Adipocyte (in vitro differentiated cells): ENCODE measurements at regions not wholly inside any gene's neighbourhood (a gene's known extent, or its start where the extent isn't known, plus 50 kb on each side); places are given as distances from the start of the nearest gene placed in this dataset.

Source experiments
- DNase-seq: peaks from one replicate; pipeline ENCODE4 v3.0.0-alpha.2; 2015; ENCODE audit warnings: low read depth
- H3K27me3 ChIP-seq: replicated peaks from 2 replicates; pipeline ENCODE4 v1.7.0; 2013; ENCODE audit warnings: mild to moderate bottlenecking, low read length, moderate library complexity; ENCODE audit not compliant: control insufficient read depth, insufficient read depth
- H3K36me3 ChIP-seq: 2 replicates; pipeline ENCODE4 v1.7.0; 2013; ENCODE audit warnings: low read length, mild to moderate bottlenecking, moderate library complexity; ENCODE audit not compliant: control insufficient read depth, insufficient read depth, severe bottlenecking
- H3K4me1 ChIP-seq: 2 replicates; pipeline ENCODE4 v1.7.0; 2013; ENCODE audit warnings: mild to moderate bottlenecking, low read length, moderate library complexity; ENCODE audit not compliant: control insufficient read depth, insufficient read depth
- H3K4me3 ChIP-seq: 2 replicates; pipeline ENCODE4 v1.7.0; 2013; ENCODE audit warnings: mild to moderate bottlenecking, low read length, moderate library complexity
- H3K9ac ChIP-seq: 2 replicates; pipeline ENCODE4 v1.7.0; 2013; ENCODE audit warnings: mild to moderate bottlenecking, low read length, moderate library complexity
- H3K9me3 ChIP-seq: 2 replicates; pipeline ENCODE4 v1.7.0; 2013; ENCODE audit warnings: mild to moderate bottlenecking, low read length, moderate library complexity; ENCODE audit not compliant: control insufficient read depth

- no peak for DNase-seq
- no peaks in the 10 kb centered on the region for H3K27me3 ChIP-seq
- H3K9ac ChIP-seq = no peak overlapping the region
- H3K9me3 ChIP-seq = peaks cover 2% of the 10 kb centered on the region
- H3K36me3 ChIP-seq = no peaks in the 10 kb centered on the region
- H3K4me1 ChIP-seq = no peaks in the 10 kb centered on the region
- no peak overlapping the region for H3K4me3 ChIP-seq
Measured at GRCh38 chr9:13674926-13675637, 395.6 kb upstream of the MPDZ start.

DNA sequence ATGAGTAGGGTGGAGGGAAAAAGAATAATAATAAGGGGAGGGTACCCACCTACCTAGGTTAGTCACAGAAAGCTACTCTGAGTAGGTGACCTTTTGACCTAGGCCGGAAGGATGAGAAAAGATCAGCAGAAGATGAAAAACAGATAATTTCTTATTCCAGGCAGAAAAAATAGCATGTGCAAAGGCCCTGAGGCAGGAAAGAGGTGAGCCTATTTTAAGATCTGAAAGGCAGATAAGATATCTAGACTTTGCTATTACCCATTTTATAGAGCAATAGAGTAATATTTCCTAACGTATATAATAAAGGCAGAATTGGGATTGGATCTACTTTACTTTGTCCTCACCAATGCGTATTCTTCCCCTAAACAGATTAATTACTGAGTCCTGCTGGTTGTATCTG, 393.9 kb upstream of the MPDZ start:
- Histone ChIP-seq H3K9me3 (peaks cover 9% of the 10 kb centered on the region), H3K4me3 (no peak overlapping the region), H3K4me1 (no peaks in the 10 kb centered on the region), H3K9ac (no peak overlapping the region), H3K36me3 (no peaks in the 10 kb centered on the region), H3K27me3 (no peaks in the 10 kb centered on the region)
- DNase-seq = no peak

GRCh38 chr9:13665418-13666066, 386.1 kb upstream of the MPDZ start:
- DNase-seq = peak; percentile 45
- Histone ChIP-seq H3K36me3 (no peaks in the 10 kb centered on the region), H3K9ac (no peak overlapping the region), H3K27me3 (no peaks in the 10 kb centered on the region), H3K9me3 (peaks cover 9% of the 10 kb centered on the region), H3K4me3 (peak overlapping the region; percentile 40), H3K4me1 (peaks cover 4% of the 10 kb centered on the region)

GRCh38 chr9:13661014-13661413, 381.5 kb upstream of the MPDZ start:
- H3K9ac ChIP-seq = no peak overlapping the region
- peaks cover 4% of the 10 kb centered on the region for H3K4me1 ChIP-seq
- DNase-seq = no peak
- peak overlapping the region; percentile 72 for H3K4me3 ChIP-seq
- no peaks in the 10 kb centered on the region for H3K9me3 ChIP-seq
- H3K36me3 ChIP-seq = no peaks in the 10 kb centered on the region
- no peaks in the 10 kb centered on the region for H3K27me3 ChIP-seq

GRCh38 chr9:13651969-13652663, 372.6 kb upstream of the MPDZ start:
- no peaks in the 10 kb centered on the region for H3K4me1 ChIP-seq
- no peak overlapping the region for H3K9ac ChIP-seq
- no peak overlapping the region for H3K4me3 ChIP-seq
- no peaks in the 10 kb centered on the region for H3K36me3 ChIP-seq
- no peak for DNase-seq
- H3K9me3 ChIP-seq = peaks cover 12% of the 10 kb centered on the region
- no peaks in the 10 kb centered on the region for H3K27me3 ChIP-seq

DNA sequence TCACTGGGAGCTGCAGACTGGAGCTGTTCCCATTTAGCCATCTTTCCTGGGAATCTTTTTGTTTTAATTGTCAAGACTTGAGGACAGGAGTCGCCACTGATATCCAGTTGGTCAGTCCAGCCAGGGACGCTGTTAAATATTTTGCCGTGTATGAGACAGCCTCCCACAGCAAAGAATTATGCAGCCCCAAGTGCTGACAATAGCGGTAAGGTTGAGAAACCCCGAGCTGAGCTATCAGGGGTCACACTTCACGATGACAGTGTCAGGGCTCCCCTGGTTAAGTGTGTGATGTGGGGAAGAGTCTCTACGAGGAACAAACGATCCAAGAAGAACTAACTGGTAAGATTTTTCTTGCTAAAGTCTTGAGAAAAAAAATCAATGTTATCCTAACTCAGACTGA, 372.0 kb upstream of the MPDZ start:
- peaks cover 12% of the 10 kb centered on the region for H3K9me3 ChIP-seq
- H3K4me1 ChIP-seq = no peaks in the 10 kb centered on the region
- no peak for DNase-seq
- no peaks in the 10 kb centered on the region for H3K36me3 ChIP-seq
- no peaks in the 10 kb centered on the region for H3K27me3 ChIP-seq
- H3K4me3 ChIP-seq = no peak overlapping the region
- no peak overlapping the region for H3K9ac ChIP-seq

GRCh38 chr9:13648676-13649075, 369.2 kb upstream of the MPDZ start:
- H3K4me3 ChIP-seq = no peak overlapping the region
- H3K36me3 ChIP-seq = no peaks in the 10 kb centered on the region
- H3K9me3 ChIP-seq = peaks cover 12% of the 10 kb centered on the region
- no peak for DNase-seq
- H3K27me3 ChIP-seq = no peaks in the 10 kb centered on the region
- no peak overlapping the region for H3K9ac ChIP-seq
- peaks cover 5% of the 10 kb centered on the region for H3K4me1 ChIP-seq

DNA sequence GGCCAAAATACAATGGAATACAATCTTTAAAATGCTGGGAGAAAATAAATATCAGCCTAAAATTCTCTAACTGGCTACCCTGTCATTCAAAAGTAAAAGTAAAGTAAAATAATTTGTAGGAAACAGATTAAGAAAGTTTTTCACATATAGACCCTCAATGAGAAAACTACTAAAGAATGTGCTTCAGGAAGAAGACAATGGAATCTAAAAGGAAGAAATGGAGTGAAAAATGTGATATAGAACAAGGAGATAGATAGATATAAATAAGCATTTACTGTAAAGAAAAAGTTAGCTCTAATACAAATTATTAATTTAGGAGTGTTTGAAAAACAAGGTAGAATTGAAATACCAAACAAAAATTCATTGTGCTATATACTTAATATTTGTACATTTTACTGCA, 368.6 kb upstream of the MPDZ start:
- Histone ChIP-seq H3K9ac (no peak overlapping the region), H3K4me1 (peaks cover 5% of the 10 kb centered on the region), H3K4me3 (no peak overlapping the region), H3K27me3 (no peaks in the 10 kb centered on the region), H3K36me3 (no peaks in the 10 kb centered on the region), H3K9me3 (peaks cover 12% of the 10 kb centered on the region)
- no peak for DNase-seq

DNA sequence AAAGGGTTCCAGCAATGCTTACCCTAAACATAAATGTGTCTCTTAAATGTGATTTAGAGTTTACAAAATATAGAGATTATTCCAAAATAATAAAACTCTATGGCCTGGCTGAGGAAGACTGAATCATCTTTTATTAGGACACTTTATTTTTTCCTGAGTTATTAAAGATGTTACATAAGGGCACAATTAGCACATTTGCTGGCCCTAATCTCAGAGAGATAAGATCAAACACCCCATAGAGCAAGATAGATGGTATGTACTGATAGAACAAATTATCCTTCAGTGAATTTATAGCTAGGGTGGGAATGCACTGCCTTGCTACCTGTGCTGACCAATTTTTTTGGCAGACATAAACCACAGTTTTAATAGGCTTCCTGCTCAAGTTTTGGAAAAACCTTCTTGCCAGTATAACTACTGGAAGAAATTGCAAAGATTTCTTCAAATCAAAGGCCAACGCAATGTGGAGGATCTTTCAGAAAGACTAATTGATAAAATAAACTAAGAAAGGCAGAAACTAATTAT, 367.1 kb upstream of the MPDZ start:
- Histone ChIP-seq H3K9me3 (peaks cover 12% of the 10 kb centered on the region), H3K9ac (no peak overlapping the region), H3K36me3 (no peaks in the 10 kb centered on the region), H3K4me1 (peaks cover 5% of the 10 kb centered on the region), H3K27me3 (no peaks in the 10 kb centered on the region), H3K4me3 (no peak overlapping the region)
- DNase-seq = no peak

DNA sequence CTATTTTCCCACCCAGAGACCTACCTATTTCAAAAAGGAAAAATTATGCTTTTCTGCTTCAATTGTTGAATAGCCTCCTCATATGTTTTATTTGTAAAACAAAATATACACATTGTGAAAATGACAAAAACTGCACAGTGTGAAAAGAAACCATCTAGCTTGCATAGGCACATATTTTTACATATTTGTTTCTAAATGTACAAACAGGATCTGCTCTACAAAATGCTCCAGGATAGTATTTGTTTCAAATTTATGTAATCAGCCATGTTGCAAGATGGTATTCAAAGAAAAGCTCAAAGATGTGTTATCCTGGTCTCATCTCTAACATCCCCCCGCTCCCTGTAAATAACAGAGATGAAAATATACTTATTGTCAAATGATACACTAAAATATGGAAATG, 366.1 kb upstream of the MPDZ start:
- no peak for DNase-seq
- Histone ChIP-seq H3K4me3 (no peak overlapping the region), H3K36me3 (no peaks in the 10 kb centered on the region), H3K4me1 (peaks cover 5% of the 10 kb centered on the region), H3K27me3 (no peaks in the 10 kb centered on the region), H3K9ac (no peak overlapping the region), H3K9me3 (peaks cover 12% of the 10 kb centered on the region)

GRCh38 chr9:13644675-13645074, 365.2 kb upstream of the MPDZ start:
- no peaks in the 10 kb centered on the region for H3K36me3 ChIP-seq
- peaks cover 5% of the 10 kb centered on the region for H3K4me1 ChIP-seq
- DNase-seq = no peak
- no peak overlapping the region for H3K4me3 ChIP-seq
- peaks cover 12% of the 10 kb centered on the region for H3K9me3 ChIP-seq
- H3K9ac ChIP-seq = no peak overlapping the region
- H3K27me3 ChIP-seq = no peaks in the 10 kb centered on the region
